ENCODE measurements at regions not wholly inside any gene's neighbourhood (a gene's known extent, or its start where the extent isn't known, plus 50 kb on each side); places are given as distances from the start of the nearest gene placed in this dataset.

DNA sequence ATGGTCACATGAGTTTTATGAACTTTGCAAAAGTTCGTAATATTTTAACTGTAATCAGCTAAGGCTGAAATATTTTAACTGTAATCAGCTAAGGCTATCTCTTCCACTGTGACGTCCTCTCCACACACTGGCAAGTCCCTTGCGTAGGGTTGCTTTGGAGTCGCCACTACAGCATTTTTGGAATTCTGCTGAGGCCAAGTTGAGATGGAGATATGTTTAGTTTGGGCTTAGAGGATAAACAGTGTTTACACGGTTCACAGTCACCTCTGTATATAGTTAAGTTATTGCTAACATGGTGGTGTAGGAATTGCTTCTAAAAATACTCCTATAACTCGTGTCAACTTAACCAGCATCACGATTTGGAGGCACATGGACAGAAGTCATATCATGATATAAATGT is 143.6 kb upstream of the SERP2 start:
- TF ChIP-seq CTCF (conservative IDR thresholded peaks at IDR 0.05 in 1 of 2, IDR thresholded peaks at IDR 0.05 in 1 of 2; ENCODE audit: extremely low read depth in 1 of 2, insufficient read depth in 1 of 2, low read depth in 1 of 2, low read length in 2 of 2), result no peak
- TF ChIP-seq EZH2 (IDR thresholded peaks at IDR 0.05; ENCODE audit: borderline replicate concordance, low read length), result no peak

Measured in mammary epithelial cell (primary cell).